ENCODE measurements at regions not wholly inside any gene's neighbourhood (a gene's known extent, or its start where the extent isn't known, plus 50 kb on each side); places are given as distances from the start of the nearest gene placed in this dataset.

DNA sequence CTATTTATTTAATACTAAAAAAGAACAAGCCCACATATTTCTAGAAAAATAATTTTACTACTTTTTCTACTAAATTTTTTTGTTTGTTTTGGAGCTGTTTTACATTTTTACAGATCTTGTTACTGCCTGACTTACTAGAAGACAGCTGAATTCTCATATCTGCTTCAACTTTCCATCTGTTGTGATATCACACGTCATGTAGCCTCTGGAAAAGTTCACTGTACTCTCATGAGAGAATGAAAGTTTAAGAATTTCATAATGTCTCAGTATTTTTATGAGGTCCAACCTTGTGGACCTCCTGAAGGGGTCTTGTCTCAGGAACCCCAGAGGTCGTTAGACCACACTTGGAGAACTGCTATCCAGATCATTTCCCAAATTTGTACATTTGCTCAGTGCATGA, 81.7 kb upstream of the MTHFD1L start:
- Histone ChIP-seq H3K36me3 (ENCODE audit: control insufficient read depth in 2 of 2, insufficient read depth in 1 of 2, low read length in 2 of 2) (peaks cover 0 to 6% of the 10 kb centered on the region in 2 experiments; a peak in 2 of 3 replicates), H3K9me3 (ENCODE audit: control insufficient read depth, insufficient read depth, low read depth, low read length) (no peaks in the 10 kb centered on the region), H3K4me3 (ENCODE audit: low read depth, low read length) (no peak overlapping the region), H3K27ac (ENCODE audit: extremely low read depth, low read depth, low read length) (no peak overlapping the region), H3K4me1 (ENCODE audit: control insufficient read depth, insufficient read depth, low read length) (no peaks in the 10 kb centered on the region)
- TF ChIP-seq ZNF433 (tag by site-specific recombination; IDR thresholded peaks at IDR 0.05; ENCODE audit: low read depth) = no peak
- no peak for TF ChIP-seq GFI1B (tag by site-specific recombination; IDR thresholded peaks at IDR 0.05)
- TF ChIP-seq, protein P1, sequence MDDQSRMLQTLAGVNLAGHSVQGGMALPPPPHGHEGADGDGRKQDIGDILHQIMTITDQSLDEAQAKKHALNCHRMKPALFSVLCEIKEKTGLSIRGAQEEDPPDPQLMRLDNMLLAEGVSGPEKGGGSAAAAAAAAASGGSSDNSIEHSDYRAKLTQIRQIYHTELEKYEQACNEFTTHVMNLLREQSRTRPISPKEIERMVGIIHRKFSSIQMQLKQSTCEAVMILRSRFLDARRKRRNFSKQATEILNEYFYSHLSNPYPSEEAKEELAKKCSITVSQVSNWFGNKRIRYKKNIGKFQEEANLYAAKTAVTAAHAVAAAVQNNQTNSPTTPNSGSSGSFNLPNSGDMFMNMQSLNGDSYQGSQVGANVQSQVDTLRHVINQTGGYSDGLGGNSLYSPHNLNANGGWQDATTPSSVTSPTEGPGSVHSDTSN (CRISPR knock-in tag; IDR thresholded peaks at IDR 0.05) = no peak
- no peak for TF ChIP-seq ZNF580 (tag by site-specific recombination; IDR thresholded peaks at IDR 0.05)
- no peak for TF ChIP-seq ZNF133 (tag by site-specific recombination; IDR thresholded peaks at IDR 0.05)
- POLR2A ChIA-PET = no interaction called here
- CTCF ChIA-PET = interaction anchor here (0.5 to 0.6 kb wide), 2 partner anchors 184 to 641 kb away, joined by 3 read pairs; partner anchors contain the start of gene PLEKHG1

DNA sequence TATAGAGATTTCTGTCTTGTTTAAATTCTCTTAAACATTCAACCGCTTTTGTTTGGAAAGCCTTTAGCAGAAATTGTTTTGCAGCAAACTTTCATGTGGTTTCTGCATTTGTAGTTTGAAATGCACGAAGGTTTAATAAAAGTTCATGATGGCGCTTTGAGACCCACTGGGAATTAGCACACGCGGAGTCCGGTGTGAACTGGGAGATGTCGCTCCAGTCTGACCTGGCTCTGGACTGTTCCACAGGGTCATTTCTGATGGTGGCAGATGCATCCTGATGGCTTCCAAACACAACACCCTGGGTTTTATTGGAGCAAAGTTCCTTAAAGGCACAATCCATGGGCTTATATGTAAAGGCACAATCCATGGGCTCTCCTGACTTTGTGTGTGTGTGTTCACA, 78.1 kb upstream of the MTHFD1L start:
- Histone ChIP-seq H3K4me3 (ENCODE audit: low read depth, low read length) (no peak overlapping the region), H3K4me1 (ENCODE audit: control insufficient read depth, insufficient read depth, low read length) (no peaks in the 10 kb centered on the region), H3K9me3 (ENCODE audit: control insufficient read depth, insufficient read depth, low read depth, low read length) (no peaks in the 10 kb centered on the region), H3K27ac (ENCODE audit: extremely low read depth, low read depth, low read length) (no peak overlapping the region), H3K36me3 (ENCODE audit: control insufficient read depth in 2 of 2, insufficient read depth in 1 of 2, low read length in 2 of 2) (peaks cover 0 to 6% of the 10 kb centered on the region in 2 experiments; a peak in 2 of 3 replicates)
- ChIA-PET POLR2A (no interaction called here), CTCF (interaction anchor here (0.5 kb wide), 1 partner anchor 10 kb away, joined by 3 read pairs; no protein-coding TSS in a partner anchor)
- no peak for TF ChIP-seq ZNF785 (tag by site-specific recombination; IDR thresholded peaks at IDR 0.05)
- TF ChIP-seq, protein P2, sequence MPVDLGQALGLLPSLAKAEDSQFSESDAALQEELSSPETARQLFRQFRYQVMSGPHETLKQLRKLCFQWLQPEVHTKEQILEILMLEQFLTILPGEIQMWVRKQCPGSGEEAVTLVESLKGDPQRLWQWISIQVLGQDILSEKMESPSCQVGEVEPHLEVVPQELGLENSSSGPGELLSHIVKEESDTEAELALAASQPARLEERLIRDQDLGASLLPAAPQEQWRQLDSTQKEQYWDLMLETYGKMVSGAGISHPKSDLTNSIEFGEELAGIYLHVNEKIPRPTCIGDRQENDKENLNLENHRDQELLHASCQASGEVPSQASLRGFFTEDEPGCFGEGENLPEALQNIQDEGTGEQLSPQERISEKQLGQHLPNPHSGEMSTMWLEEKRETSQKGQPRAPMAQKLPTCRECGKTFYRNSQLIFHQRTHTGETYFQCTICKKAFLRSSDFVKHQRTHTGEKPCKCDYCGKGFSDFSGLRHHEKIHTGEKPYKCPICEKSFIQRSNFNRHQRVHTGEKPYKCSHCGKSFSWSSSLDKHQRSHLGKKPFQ (tag by site-specific recombination; IDR thresholded peaks at IDR 0.05) = peak; percentile 75; the same call in 1 of the 2 replicates

- no peaks in the 10 kb centered on the region for H3K9me3 ChIP-seq (ENCODE audit: control insufficient read depth, insufficient read depth, low read depth, low read length)
- TF ChIP-seq ZNF169 (tag by site-specific recombination; IDR thresholded peaks at IDR 0.05) (no peak), ZNF112 (tag by site-specific recombination; IDR thresholded peaks at IDR 0.05) (no peak), ZNF394 (tag by site-specific recombination; IDR thresholded peaks at IDR 0.05; ENCODE audit: borderline replicate concordance) (no peak), HOXD13 (CRISPR knock-in tag; IDR thresholded peaks at IDR 0.05; ENCODE audit: borderline replicate concordance) (no peak), SALL2 (tag by site-specific recombination; IDR thresholded peaks at IDR 0.05; ENCODE audit: borderline replicate concordance) (no peak), SETDB1 (IDR thresholded peaks at IDR 0.05; ENCODE audit: insufficient read length, low read length) (no peak), ZNF623 (tag by site-specific recombination; IDR thresholded peaks at IDR 0.05) (no peak), ZNF792 (tag by site-specific recombination; IDR thresholded peaks at IDR 0.05) (no peak), ZNF335 (tag by site-specific recombination; conservative IDR thresholded peaks at IDR 0.05) (no peak), ZNF529 (tag by site-specific recombination; IDR thresholded peaks at IDR 0.05; ENCODE audit: insufficient replicate concordance) (no peak), MZF1 (tag by site-specific recombination; IDR thresholded peaks at IDR 0.05; ENCODE audit: borderline replicate concordance) (no peak), PRDM4 (tag by site-specific recombination; IDR thresholded peaks at IDR 0.05) (no peak), ZNF548 (tag by site-specific recombination; IDR thresholded peaks at IDR 0.05) (no peak), ZNF214 (tag by site-specific recombination; IDR thresholded peaks at IDR 0.05; ENCODE audit: borderline replicate concordance) (no peak), ZNF747 (tag by site-specific recombination; IDR thresholded peaks at IDR 0.05) (no peak), TCF7L2 (IDR thresholded peaks at IDR 0.05; ENCODE audit: borderline replicate concordance, low read depth, low read length) (no peak), YY1 (tag by site-specific recombination; IDR thresholded peaks at IDR 0.05) (no peak)
- TF ChIP-seq, protein P3, sequence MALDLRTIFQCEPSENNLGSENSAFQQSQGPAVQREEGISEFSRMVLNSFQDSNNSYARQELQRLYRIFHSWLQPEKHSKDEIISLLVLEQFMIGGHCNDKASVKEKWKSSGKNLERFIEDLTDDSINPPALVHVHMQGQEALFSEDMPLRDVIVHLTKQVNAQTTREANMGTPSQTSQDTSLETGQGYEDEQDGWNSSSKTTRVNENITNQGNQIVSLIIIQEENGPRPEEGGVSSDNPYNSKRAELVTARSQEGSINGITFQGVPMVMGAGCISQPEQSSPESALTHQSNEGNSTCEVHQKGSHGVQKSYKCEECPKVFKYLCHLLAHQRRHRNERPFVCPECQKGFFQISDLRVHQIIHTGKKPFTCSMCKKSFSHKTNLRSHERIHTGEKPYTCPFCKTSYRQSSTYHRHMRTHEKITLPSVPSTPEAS (tag by site-specific recombination; IDR thresholded peaks at IDR 0.05) = no peak
- H3K4me1 ChIP-seq (ENCODE audit: control insufficient read depth, insufficient read depth, low read length) = no peaks in the 10 kb centered on the region
- ChIA-PET CTCF (interaction anchor here (0.5 to 0.6 kb wide), 2 partner anchors 9 to 46 kb away, joined by 3 read pairs; no protein-coding TSS in a partner anchor), POLR2A (no interaction called here)
- no peak overlapping the region for H3K4me3 ChIP-seq (ENCODE audit: low read depth, low read length)
- peaks cover 0 to 6% of the 10 kb centered on the region in 2 experiments; a peak in 1 of 3 replicates for H3K36me3 ChIP-seq (ENCODE audit: control insufficient read depth in 2 of 2, insufficient read depth in 1 of 2, low read length in 2 of 2)
- no peak overlapping the region for H3K27ac ChIP-seq (ENCODE audit: extremely low read depth, low read depth, low read length)
Observed at GRCh38 chr6:150788089-150788488, 77.4 kb upstream of the MTHFD1L start.
